IgD-negative memory B cell (primary cell): ENCODE measurements at regions not wholly inside any gene's neighbourhood (a gene's known extent, or its start where the extent isn't known, plus 50 kb on each side); places are given as distances from the start of the nearest gene placed in this dataset.

Source experiments
- H3K27ac Mint-ChIP-seq, 3 donors: one replicate each; pipeline ENCODE4 v1.8.0; 2020 to 2022; ENCODE audit warnings: mild to moderate bottlenecking in 3 of 3, mixed read lengths in 3 of 3, moderate library complexity in 1 of 3
- H3K27me3 Mint-ChIP-seq: one replicate; pipeline ENCODE4 v1.8.0; 2021; ENCODE audit warnings: mixed read lengths
- H3K36me3 Mint-ChIP-seq: one replicate; pipeline ENCODE4 v1.8.0; 2020; ENCODE audit warnings: mild to moderate bottlenecking, mixed read lengths
- H3K4me1 Mint-ChIP-seq, 3 donors: one replicate each; pipeline ENCODE4 v1.8.0; 2020 to 2022; ENCODE audit warnings: mixed read lengths in 3 of 3, mild to moderate bottlenecking in 1 of 3
- H3K4me3 Mint-ChIP-seq, 4 donors: one replicate each; pipeline ENCODE4 v1.8.0; 2020 to 2022; ENCODE audit warnings: mild to moderate bottlenecking in 4 of 4, mixed read lengths in 4 of 4, moderate library complexity in 3 of 4
- H3K9me3 Mint-ChIP-seq, 3 donors: one replicate each; pipeline ENCODE4 v1.8.0; 2020 to 2021; ENCODE audit warnings: mixed read lengths in 3 of 3, mild to moderate bottlenecking in 1 of 3

- H3K9me3 Mint-ChIP-seq: no peaks in the 10 kb centered on the region
- H3K4me3 Mint-ChIP-seq: no peak overlapping the region
- no peaks in the 10 kb centered on the region for H3K4me1 Mint-ChIP-seq
- no peaks in the 10 kb centered on the region for H3K36me3 Mint-ChIP-seq
- H3K27me3 Mint-ChIP-seq: no peaks in the 10 kb centered on the region
- no peak overlapping the region for H3K27ac Mint-ChIP-seq
Observed at GRCh38 chr10:129024046-129024445, 443.0 kb upstream of the MGMT start.

- H3K36me3 Mint-ChIP-seq: no peaks in the 10 kb centered on the region
- no peaks in the 10 kb centered on the region for H3K4me1 Mint-ChIP-seq
- H3K27ac Mint-ChIP-seq: no peak overlapping the region
- no peaks in the 10 kb centered on the region for H3K9me3 Mint-ChIP-seq
- H3K27me3 Mint-ChIP-seq: peaks cover 5% of the 10 kb centered on the region
- H3K4me3 Mint-ChIP-seq: no peak overlapping the region
Observed at GRCh38 chr10:129025787-129026186, 441.3 kb upstream of the MGMT start.

GRCh38 chr10:129027906-129028305 lies 439.1 kb upstream of the MGMT start:
- H3K27ac Mint-ChIP-seq: no peak overlapping the region
- no peak overlapping the region for H3K4me3 Mint-ChIP-seq
- no peaks in the 10 kb centered on the region for H3K9me3 Mint-ChIP-seq
- H3K27me3 Mint-ChIP-seq: peaks cover 6% of the 10 kb centered on the region
- no peaks in the 10 kb centered on the region for H3K4me1 Mint-ChIP-seq
- no peaks in the 10 kb centered on the region for H3K36me3 Mint-ChIP-seq

GRCh38 chr10:129028451-129028850 lies 438.6 kb upstream of the MGMT start:
- Mint-ChIP-seq H3K27me3 (peaks cover 6% of the 10 kb centered on the region), H3K36me3 (no peaks in the 10 kb centered on the region), H3K27ac (no peak overlapping the region), H3K9me3 (no peaks in the 10 kb centered on the region), H3K4me3 (no peak overlapping the region), H3K4me1 (no peaks in the 10 kb centered on the region)

GRCh38 chr10:129029051-129029450 lies 438.0 kb upstream of the MGMT start:
- H3K4me3 Mint-ChIP-seq: no peak overlapping the region
- no peaks in the 10 kb centered on the region for H3K9me3 Mint-ChIP-seq
- H3K4me1 Mint-ChIP-seq: no peaks in the 10 kb centered on the region
- no peaks in the 10 kb centered on the region for H3K36me3 Mint-ChIP-seq
- no peak overlapping the region for H3K27ac Mint-ChIP-seq
- H3K27me3 Mint-ChIP-seq: peaks cover 7% of the 10 kb centered on the region

GRCh38 chr10:129029851-129030602 lies 437.0 kb upstream of the MGMT start:
- no peak overlapping the region for H3K4me3 Mint-ChIP-seq
- no peaks in the 10 kb centered on the region for H3K36me3 Mint-ChIP-seq
- peaks cover 11% of the 10 kb centered on the region for H3K27me3 Mint-ChIP-seq
- no peaks in the 10 kb centered on the region for H3K4me1 Mint-ChIP-seq
- H3K27ac Mint-ChIP-seq: no peak overlapping the region
- no peaks in the 10 kb centered on the region for H3K9me3 Mint-ChIP-seq

GRCh38 chr10:129030603-129030895 lies 436.5 kb upstream of the MGMT start:
- H3K4me1 Mint-ChIP-seq: no peaks in the 10 kb centered on the region
- no peak overlapping the region for H3K27ac Mint-ChIP-seq
- H3K36me3 Mint-ChIP-seq: no peaks in the 10 kb centered on the region
- H3K9me3 Mint-ChIP-seq: no peaks in the 10 kb centered on the region
- H3K27me3 Mint-ChIP-seq: peaks cover 14% of the 10 kb centered on the region
- no peak overlapping the region for H3K4me3 Mint-ChIP-seq

- Mint-ChIP-seq H3K27me3 (peaks cover 20% of the 10 kb centered on the region), H3K4me3 (no peak overlapping the region), H3K4me1 (no peaks in the 10 kb centered on the region), H3K27ac (no peak overlapping the region), H3K36me3 (no peaks in the 10 kb centered on the region), H3K9me3 (peaks cover 0 to 1% (median 0%) of the 10 kb centered on the region in 3 donors)
Observed at GRCh38 chr10:129030996-129031843, 435.8 kb upstream of the MGMT start.

GRCh38 chr10:129031844-129032150 lies 435.2 kb upstream of the MGMT start:
- Mint-ChIP-seq H3K36me3 (no peaks in the 10 kb centered on the region), H3K27ac (no peak overlapping the region), H3K4me3 (no peak overlapping the region), H3K9me3 (peaks cover 0 to 1% (median 0%) of the 10 kb centered on the region in 3 donors), H3K27me3 (peaks cover 23% of the 10 kb centered on the region), H3K4me1 (no peaks in the 10 kb centered on the region)

GRCh38 chr10:129032372-129033313 lies 434.4 kb upstream of the MGMT start:
- peaks cover 0 to 1% (median 0%) of the 10 kb centered on the region in 3 donors for H3K9me3 Mint-ChIP-seq
- H3K4me1 Mint-ChIP-seq: no peaks in the 10 kb centered on the region
- no peaks in the 10 kb centered on the region for H3K36me3 Mint-ChIP-seq
- no peak overlapping the region for H3K4me3 Mint-ChIP-seq
- no peak overlapping the region for H3K27ac Mint-ChIP-seq
- peaks cover 25% of the 10 kb centered on the region for H3K27me3 Mint-ChIP-seq

- Mint-ChIP-seq H3K27ac (peak overlapping the region in 1 of 3 donors; percentile 16), H3K4me1 (no peaks in the 10 kb centered on the region), H3K9me3 (peaks cover 0 to 1% (median 0%) of the 10 kb centered on the region in 3 donors), H3K4me3 (no peak overlapping the region), H3K36me3 (no peaks in the 10 kb centered on the region), H3K27me3 (peaks cover 25% of the 10 kb centered on the region)
Observed at GRCh38 chr10:129033340-129033739, 433.7 kb upstream of the MGMT start.

- Mint-ChIP-seq H3K27ac (peak overlapping the region in 1 of 3 donors; percentile 16), H3K4me3 (no peak overlapping the region), H3K4me1 (no peaks in the 10 kb centered on the region), H3K36me3 (no peaks in the 10 kb centered on the region), H3K27me3 (peaks cover 25% of the 10 kb centered on the region), H3K9me3 (peaks cover 0 to 1% (median 0%) of the 10 kb centered on the region in 3 donors)
Observed at GRCh38 chr10:129033790-129034272, 433.2 kb upstream of the MGMT start.

- Mint-ChIP-seq H3K4me3 (no peak overlapping the region), H3K9me3 (peaks cover 0 to 1% (median 0%) of the 10 kb centered on the region in 3 donors), H3K27me3 (peaks cover 26% of the 10 kb centered on the region), H3K4me1 (no peaks in the 10 kb centered on the region), H3K27ac (peak overlapping the region in 1 of 3 donors; percentile 50), H3K36me3 (no peaks in the 10 kb centered on the region)
Observed at GRCh38 chr10:129035052-129035827, 431.8 kb upstream of the MGMT start.

- peaks cover 0 to 2% (median 1%) of the 10 kb centered on the region in 3 donors for H3K9me3 Mint-ChIP-seq
- peaks cover 0 to 3% (median 2%) of the 10 kb centered on the region in 3 donors for H3K4me1 Mint-ChIP-seq
- no peaks in the 10 kb centered on the region for H3K36me3 Mint-ChIP-seq
- peaks cover 24% of the 10 kb centered on the region for H3K27me3 Mint-ChIP-seq
- H3K27ac Mint-ChIP-seq: no peak overlapping the region
- no peak overlapping the region for H3K4me3 Mint-ChIP-seq
Observed at GRCh38 chr10:129038522-129038921, 428.5 kb upstream of the MGMT start.
